Keratinocyte (primary cell): ENCODE measurements at regions not wholly inside any gene's neighbourhood (a gene's known extent, or its start where the extent isn't known, plus 50 kb on each side); places are given as distances from the start of the nearest gene placed in this dataset.

Experiments
- EZH2 ChIP-seq: IDR thresholded peaks from one replicate; pipeline ENCODE4 v1.6.1; 2012; ENCODE audit warnings: inconsistent platforms, mild to moderate bottlenecking, low read length, moderate library complexity
- TF ChIP-seq, protein P1 (sequence below), 3 experiments: IDR thresholded peaks in 1 of 3; conservative IDR thresholded peaks in 1 of 3; optimal IDR thresholded peaks in 1 of 3; 2 replicates in 2 of 3; 3 replicates in 1 of 3; pipeline versions ENCODE3 to v1.5.1; 2011; ENCODE audit warnings: low read length in 3 of 3, mild to moderate bottlenecking in 3 of 3, moderate library complexity in 2 of 3, control low read depth in 1 of 3, inconsistent platforms in 1 of 3; ENCODE audit not compliant: insufficient read depth in 2 of 3; ENCODE audit errors: extremely low read depth in 1 of 3

DNA sequence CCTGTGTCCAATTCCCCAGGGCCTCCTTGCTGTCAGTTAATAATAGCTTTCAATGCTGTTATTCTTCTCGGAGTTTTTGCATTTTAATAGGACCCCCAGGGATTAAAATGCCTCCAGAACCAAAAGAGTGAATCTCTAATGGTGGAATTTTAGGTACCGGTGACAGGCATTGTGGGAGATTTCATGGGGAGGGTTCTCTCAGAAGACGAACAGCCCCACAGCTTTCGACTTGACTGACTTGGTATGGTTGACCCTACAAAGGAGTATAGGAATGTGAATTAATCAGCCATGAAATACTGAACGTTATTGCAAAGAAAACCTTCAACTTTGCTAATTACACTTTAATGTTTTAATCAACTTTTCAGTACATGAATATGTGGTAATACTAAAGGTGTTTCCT lies 206.3 kb upstream of the FZD8 start:
- TF ChIP-seq, protein P1, sequence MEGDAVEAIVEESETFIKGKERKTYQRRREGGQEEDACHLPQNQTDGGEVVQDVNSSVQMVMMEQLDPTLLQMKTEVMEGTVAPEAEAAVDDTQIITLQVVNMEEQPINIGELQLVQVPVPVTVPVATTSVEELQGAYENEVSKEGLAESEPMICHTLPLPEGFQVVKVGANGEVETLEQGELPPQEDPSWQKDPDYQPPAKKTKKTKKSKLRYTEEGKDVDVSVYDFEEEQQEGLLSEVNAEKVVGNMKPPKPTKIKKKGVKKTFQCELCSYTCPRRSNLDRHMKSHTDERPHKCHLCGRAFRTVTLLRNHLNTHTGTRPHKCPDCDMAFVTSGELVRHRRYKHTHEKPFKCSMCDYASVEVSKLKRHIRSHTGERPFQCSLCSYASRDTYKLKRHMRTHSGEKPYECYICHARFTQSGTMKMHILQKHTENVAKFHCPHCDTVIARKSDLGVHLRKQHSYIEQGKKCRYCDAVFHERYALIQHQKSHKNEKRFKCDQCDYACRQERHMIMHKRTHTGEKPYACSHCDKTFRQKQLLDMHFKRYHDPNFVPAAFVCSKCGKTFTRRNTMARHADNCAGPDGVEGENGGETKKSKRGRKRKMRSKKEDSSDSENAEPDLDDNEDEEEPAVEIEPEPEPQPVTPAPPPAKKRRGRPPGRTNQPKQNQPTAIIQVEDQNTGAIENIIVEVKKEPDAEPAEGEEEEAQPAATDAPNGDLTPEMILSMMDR (optimal IDR thresholded peaks at IDR 0.05 in 1 of 3, IDR thresholded peaks at IDR 0.05 in 1 of 3, conservative IDR thresholded peaks at IDR 0.05 in 1 of 3; ENCODE audit: extremely low read depth in 1 of 3, insufficient read depth in 2 of 3, low read length in 3 of 3): no peak
- no peak for TF ChIP-seq EZH2
